Keratinocyte (primary cell): ENCODE measurements at regions not wholly inside any gene's neighbourhood (a gene's known extent, or its start where the extent isn't known, plus 50 kb on each side); places are given as distances from the start of the nearest gene placed in this dataset.

Experiments
- DNase-seq: peaks from one replicate; pipeline ENCODE4 v3.0.0-alpha.2; 2011; ENCODE audit warnings: low read depth, missing footprints, low spot score
- FAIRE-seq: peaks from 2 replicates; lab custom pipeline; 2011; peaks lifted over from hg19 to GRCh38; lab: Jason Lieb, UNC
- H2AFZ ChIP-seq: 2 replicates; pipeline ENCODE4 v1.6.0; 2012; ENCODE audit warnings: low read length, control low read depth, inconsistent platforms; ENCODE audit not compliant: control insufficient read depth
- H3K27ac ChIP-seq: 2 replicates; pipeline ENCODE4 v1.5.1; 2011; ENCODE audit warnings: low read length; ENCODE audit not compliant: control insufficient read depth, insufficient read depth
- H3K27me3 ChIP-seq: 3 replicates; pipeline ENCODE4 v1.6.0; 2011; ENCODE audit warnings: low read length; ENCODE audit not compliant: control insufficient read depth, insufficient read depth; ENCODE audit errors: extremely low read depth
- H3K36me3 ChIP-seq, 2 experiments: 2 replicates in 1 of 2; 3 replicates in 1 of 2; pipeline ENCODE4 v1.5.1; 2011; ENCODE audit warnings: low read length in 2 of 2, mild to moderate bottlenecking in 1 of 2; ENCODE audit not compliant: control insufficient read depth in 2 of 2, insufficient read depth in 2 of 2; ENCODE audit errors: extremely low read depth in 1 of 2
- H3K4me1 ChIP-seq: 3 replicates; pipeline ENCODE4 v1.5.1; 2011; ENCODE audit warnings: low read length; ENCODE audit not compliant: control insufficient read depth, insufficient read depth; ENCODE audit errors: extremely low read depth
- H3K4me2 ChIP-seq: 3 replicates; pipeline ENCODE4 v1.6.0; 2011; ENCODE audit warnings: low read depth, low read length; ENCODE audit not compliant: control insufficient read depth, insufficient read depth; ENCODE audit errors: extremely low read depth
- H3K4me3 ChIP-seq, 3 experiments: fragments of 200-600 bp in 1 of 3; sonication (generic) in 1 of 3; 2 replicates in 2 of 3; 3 replicates in 1 of 3; pipeline ENCODE4 v1.5.1; 2011 to 2016; ENCODE audit warnings: low read length in 3 of 3, mild to moderate bottlenecking in 3 of 3, control low read depth in 2 of 3, inconsistent platforms in 1 of 3, low read depth in 1 of 3, mixed read lengths in 1 of 3, mixed run types in 1 of 3, moderate library complexity in 1 of 3; ENCODE audit not compliant: control insufficient read depth in 2 of 3, insufficient read depth in 2 of 3; ENCODE audit errors: extremely low read depth in 1 of 3
- H3K79me2 ChIP-seq: 2 replicates; pipeline ENCODE4 v1.6.0; 2012; ENCODE audit warnings: low read length; ENCODE audit not compliant: control insufficient read depth, insufficient read depth
- H3K9ac ChIP-seq: 3 replicates; pipeline ENCODE4 v1.6.0; 2011; ENCODE audit warnings: low read length; ENCODE audit not compliant: control insufficient read depth, insufficient read depth; ENCODE audit errors: extremely low read depth
- H3K9me1 ChIP-seq: 3 replicates; pipeline ENCODE4 v1.6.0; 2011; ENCODE audit warnings: low read length; ENCODE audit not compliant: control insufficient read depth, insufficient read depth; ENCODE audit errors: extremely low read depth
- H3K9me3 ChIP-seq: 2 replicates; pipeline ENCODE4 v1.5.1; 2012; ENCODE audit warnings: low read depth, low read length; ENCODE audit not compliant: control insufficient read depth
- H4K20me1 ChIP-seq: 3 replicates; pipeline ENCODE4 v1.6.0; 2011; ENCODE audit warnings: low read length; ENCODE audit not compliant: control insufficient read depth, insufficient read depth; ENCODE audit errors: extremely low read depth
- EZH2 ChIP-seq: IDR thresholded peaks from one replicate; pipeline ENCODE4 v1.6.1; 2012; ENCODE audit warnings: inconsistent platforms, mild to moderate bottlenecking, low read length, moderate library complexity
- dilution Hi-C: fragments of 300-500 bp; cut with MboI; formaldehyde crosslinking; loops from one replicate; pipeline ENCODE4 v1.7.0; 2020; ENCODE audit warnings: low sequenced_read_pairs; ENCODE audit not compliant: extremely low pct_ligation_motif_present
- TF ChIP-seq, protein P1 (sequence below), 3 experiments: IDR thresholded peaks in 1 of 3; conservative IDR thresholded peaks in 1 of 3; optimal IDR thresholded peaks in 1 of 3; 2 replicates in 2 of 3; 3 replicates in 1 of 3; pipeline versions ENCODE3 to v1.5.1; 2011; ENCODE audit warnings: low read length in 3 of 3, mild to moderate bottlenecking in 3 of 3, moderate library complexity in 2 of 3, control low read depth in 1 of 3, inconsistent platforms in 1 of 3; ENCODE audit not compliant: insufficient read depth in 2 of 3; ENCODE audit errors: extremely low read depth in 1 of 3

DNA sequence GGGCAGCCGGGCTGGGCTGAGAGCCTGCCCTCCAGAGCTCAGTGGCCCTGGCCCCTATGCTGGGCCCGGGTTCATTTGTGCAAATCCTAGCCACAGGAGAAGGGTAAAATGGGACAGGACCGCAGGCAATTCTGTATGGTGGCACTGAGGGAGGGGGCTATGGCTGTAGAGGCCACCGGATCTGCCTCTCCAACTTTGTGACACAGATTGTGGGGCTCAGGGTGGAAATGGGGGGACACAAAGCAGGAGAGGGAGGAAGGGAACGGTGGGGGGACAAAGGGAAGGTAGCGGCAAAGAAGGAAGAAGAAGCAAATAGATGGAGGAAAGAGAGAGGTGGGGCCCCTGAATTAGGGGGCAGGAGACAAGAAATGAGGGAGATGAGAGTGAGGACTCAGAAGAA lies 201.1 kb downstream of the SMAD2 start:
- dilution Hi-C loops = no loop called here
- Histone ChIP-seq H2AFZ (no peak overlapping the region), H3K9me1 (no peaks in the 10 kb centered on the region), H3K9me3 (no peaks in the 10 kb centered on the region), H3K4me2 (no peak overlapping the region), H3K9ac (no peak overlapping the region), H3K79me2 (no peaks in the 10 kb centered on the region), H3K4me1 (no peaks in the 10 kb centered on the region), H3K27me3 (no peaks in the 10 kb centered on the region), H4K20me1 (no peaks in the 10 kb centered on the region), H3K36me3 (no peaks in the 10 kb centered on the region), H3K4me3 (no peak overlapping the region), H3K27ac (no peak overlapping the region)
- no peak for TF ChIP-seq EZH2
- TF ChIP-seq, protein P1, sequence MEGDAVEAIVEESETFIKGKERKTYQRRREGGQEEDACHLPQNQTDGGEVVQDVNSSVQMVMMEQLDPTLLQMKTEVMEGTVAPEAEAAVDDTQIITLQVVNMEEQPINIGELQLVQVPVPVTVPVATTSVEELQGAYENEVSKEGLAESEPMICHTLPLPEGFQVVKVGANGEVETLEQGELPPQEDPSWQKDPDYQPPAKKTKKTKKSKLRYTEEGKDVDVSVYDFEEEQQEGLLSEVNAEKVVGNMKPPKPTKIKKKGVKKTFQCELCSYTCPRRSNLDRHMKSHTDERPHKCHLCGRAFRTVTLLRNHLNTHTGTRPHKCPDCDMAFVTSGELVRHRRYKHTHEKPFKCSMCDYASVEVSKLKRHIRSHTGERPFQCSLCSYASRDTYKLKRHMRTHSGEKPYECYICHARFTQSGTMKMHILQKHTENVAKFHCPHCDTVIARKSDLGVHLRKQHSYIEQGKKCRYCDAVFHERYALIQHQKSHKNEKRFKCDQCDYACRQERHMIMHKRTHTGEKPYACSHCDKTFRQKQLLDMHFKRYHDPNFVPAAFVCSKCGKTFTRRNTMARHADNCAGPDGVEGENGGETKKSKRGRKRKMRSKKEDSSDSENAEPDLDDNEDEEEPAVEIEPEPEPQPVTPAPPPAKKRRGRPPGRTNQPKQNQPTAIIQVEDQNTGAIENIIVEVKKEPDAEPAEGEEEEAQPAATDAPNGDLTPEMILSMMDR (optimal IDR thresholded peaks at IDR 0.05 in 1 of 3, IDR thresholded peaks at IDR 0.05 in 1 of 3, conservative IDR thresholded peaks at IDR 0.05 in 1 of 3; ENCODE audit: extremely low read depth in 1 of 3, insufficient read depth in 2 of 3, low read length in 3 of 3) = no peak
- FAIRE-seq = no peak
- DNase-seq = no peak

DNA sequence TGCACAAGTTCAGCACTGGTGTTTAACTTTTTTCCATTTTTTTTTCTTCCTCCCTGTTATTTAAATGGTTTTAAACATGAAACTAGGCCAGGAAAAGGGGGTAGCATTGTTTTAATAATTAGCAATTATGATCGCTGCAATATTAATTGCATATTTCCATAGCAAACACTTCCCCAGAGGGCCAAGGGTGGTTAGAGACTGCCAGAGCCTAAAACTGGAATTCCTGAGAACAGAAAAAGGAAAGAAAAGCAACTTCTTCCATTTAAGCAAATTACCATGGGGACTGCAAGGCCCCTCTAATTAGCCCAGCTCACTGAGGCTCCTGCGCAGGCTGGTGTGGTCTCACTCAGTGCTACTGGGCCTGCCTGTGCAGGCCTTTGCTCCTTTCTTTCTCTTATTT lies 201.5 kb downstream of the SMAD2 start:
- H3K9me1 ChIP-seq = no peaks in the 10 kb centered on the region
- no peaks in the 10 kb centered on the region for H3K27me3 ChIP-seq
- FAIRE-seq = no peak

More for the DNA sequence above, 201.5 kb downstream of the SMAD2 start:
- H3K9me3 ChIP-seq = no peaks in the 10 kb centered on the region
- no peaks in the 10 kb centered on the region for H3K36me3 ChIP-seq
- no peak for TF ChIP-seq EZH2
- TF ChIP-seq, protein P1 (optimal IDR thresholded peaks at IDR 0.05 in 1 of 3, IDR thresholded peaks at IDR 0.05 in 1 of 3, conservative IDR thresholded peaks at IDR 0.05 in 1 of 3; ENCODE audit: extremely low read depth in 1 of 3, insufficient read depth in 2 of 3, low read length in 3 of 3) = no peak
- dilution Hi-C loops = no loop called here
- H3K4me3 ChIP-seq = no peak overlapping the region
- H3K27ac ChIP-seq = no peak overlapping the region
- H2AFZ ChIP-seq = no peak overlapping the region
- H3K4me2 ChIP-seq = no peak overlapping the region
- no peaks in the 10 kb centered on the region for H3K79me2 ChIP-seq
- H3K4me1 ChIP-seq = no peaks in the 10 kb centered on the region
- no peak overlapping the region for H3K9ac ChIP-seq
- no peaks in the 10 kb centered on the region for H4K20me1 ChIP-seq
- DNase-seq = no peak
